Activated T-cell treated with anti-CD3 and anti-CD28 coated beads for 48 hours (primary cell): ENCODE measurements at regions not wholly inside any gene's neighbourhood (a gene's known extent, or its start where the extent isn't known, plus 50 kb on each side); places are given as distances from the start of the nearest gene placed in this dataset.

Source experiments
- DNase-seq: peaks from one replicate; pipeline ENCODE4 v3.0.0-alpha.2; 2020; ENCODE audit warnings: low read depth

DNA sequence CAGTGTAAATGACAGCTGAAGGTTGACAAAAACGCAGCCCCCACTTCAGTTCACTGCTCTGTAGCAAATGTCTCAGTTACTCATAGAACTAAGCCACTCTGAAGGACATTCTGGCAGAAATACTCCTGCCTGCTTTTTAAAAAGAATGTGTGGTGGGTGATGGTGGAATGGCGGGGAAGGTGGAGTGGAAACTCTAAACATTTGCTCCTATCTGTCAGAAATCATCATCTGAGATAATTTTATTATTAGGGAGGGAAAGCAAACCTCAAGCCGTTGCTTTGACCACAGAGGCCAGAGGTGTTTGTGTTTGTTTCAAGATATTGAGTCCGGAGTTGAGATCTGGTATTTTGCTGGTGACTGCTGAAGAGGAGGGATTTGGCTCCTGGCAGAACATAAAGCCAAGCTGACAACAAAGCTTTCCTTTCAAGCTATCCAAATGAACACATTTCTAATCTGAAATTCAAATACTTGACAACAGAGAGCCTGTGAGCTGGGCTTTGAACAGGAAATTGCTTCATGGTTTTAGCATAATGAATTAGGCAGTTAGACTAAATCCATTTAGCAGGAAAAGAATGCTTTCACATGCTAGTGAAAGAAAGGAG lies 362.7 kb downstream of the CSNK1G3 start:
- DNase-seq: no peak

DNA sequence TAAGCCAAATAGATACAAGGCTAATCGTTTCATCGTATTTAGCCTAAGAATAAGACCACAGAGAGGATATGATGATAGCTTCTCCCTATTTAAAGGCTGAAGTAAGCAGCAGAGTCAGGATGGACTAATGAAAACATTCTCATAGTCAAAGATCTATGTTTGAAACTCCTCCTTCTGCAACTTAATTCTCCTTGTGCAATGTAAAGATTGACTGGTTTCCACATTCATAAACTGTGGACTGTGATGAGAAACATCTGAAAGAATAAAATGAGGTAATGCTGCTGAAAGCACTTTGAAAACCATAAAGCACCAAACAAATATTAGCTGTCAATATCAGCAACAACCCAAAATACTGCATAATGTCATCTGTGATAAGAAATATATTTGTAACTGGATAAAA lies 361.9 kb downstream of the CSNK1G3 start:
- no peak for DNase-seq

DNA sequence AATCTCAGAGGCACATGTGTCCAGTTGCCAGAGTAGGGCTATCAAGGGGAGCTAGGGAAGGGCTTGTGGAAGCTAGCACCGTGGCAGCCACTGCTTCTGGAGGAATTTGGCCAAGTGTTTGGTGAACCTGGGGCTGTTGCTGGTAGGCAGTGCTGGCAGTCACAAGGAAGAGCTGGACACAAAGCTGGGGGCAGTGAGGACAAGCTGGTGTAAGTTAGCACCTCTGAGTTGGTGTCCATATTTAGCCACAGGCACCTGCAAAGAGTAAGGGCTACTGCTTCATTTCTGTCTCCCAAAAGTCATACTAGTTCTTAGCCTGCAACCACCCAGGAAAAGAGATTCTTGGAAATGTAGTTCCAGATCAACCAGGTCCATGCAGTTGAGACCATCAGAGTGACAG lies 359.4 kb downstream of the CSNK1G3 start:
- DNase-seq: no peak

DNA sequence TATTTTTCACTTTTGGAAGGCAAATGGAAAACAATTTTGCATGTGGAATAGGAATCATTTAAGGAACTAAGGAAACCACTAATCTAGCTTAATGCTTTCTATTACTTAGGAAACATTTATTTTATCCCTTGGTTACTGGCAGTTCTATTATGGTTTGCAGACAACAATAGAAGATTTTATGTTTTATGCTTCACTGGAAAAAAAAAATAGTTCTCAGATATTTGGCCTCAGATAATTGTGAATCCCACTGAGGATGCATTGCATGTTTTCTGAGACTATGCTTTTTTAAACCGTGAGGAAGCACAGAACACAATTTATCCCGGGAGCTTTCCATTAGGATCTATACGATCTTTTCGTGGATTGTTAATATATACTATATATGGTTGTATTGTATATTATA lies 356.9 kb downstream of the CSNK1G3 start:
- DNase-seq: no peak

DNA sequence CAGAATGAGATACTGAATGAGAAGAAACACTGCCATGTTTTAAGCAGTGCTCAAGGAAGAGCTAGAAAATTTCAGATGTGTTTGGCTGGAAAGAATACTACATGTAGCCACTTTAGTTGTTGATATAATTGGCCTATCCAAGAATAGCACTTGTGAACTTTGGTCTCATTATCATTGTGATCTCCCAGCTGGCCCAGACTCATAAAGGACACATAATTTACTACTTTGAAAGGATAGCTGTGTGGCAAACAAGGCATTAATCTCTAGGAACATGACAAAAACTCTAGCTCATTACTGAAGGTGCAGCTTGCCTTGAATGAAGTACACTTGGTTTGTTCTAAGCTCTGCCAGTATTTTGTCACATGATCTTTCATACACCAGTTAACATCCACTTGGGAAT lies 356.3 kb downstream of the CSNK1G3 start:
- DNase-seq: no peak

DNA sequence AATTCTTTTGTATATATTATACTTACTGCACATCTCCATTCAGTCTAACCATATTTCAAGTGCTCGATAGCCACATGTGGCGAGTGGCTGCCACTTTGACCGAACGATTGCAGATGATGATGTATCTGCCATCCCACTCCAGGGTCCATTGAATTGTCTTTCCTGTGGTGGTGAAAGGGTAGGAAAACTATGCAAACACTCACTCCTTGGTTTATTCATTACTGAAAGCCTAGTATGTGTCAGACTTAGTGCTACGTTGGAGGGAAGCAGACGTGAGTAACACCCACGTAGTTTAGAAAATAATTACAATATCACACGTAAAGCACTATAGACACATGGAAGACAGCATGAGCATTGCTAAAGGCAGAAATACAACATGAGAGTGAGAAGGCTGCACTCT lies 353.7 kb downstream of the CSNK1G3 start:
- DNase-seq: no peak

DNA sequence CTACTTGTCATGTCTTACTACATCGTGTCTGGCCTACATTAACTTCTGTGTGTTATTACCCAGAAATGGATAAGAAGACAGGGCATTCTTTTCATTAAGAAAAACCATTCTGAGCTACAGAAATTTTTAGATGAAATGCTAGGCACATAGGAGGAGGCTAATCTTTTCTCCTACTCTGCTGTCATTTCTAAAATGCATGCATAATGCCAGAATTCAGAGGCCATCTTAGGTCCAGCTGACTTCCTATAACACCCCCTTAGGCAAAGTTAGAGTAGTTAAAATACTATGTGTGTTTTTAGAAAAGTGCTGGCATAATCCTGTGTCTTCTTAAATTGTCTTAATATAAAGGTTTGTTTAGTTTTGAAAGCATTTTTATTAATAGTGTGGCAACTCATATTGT lies 352.6 kb downstream of the CSNK1G3 start:
- DNase-seq: no peak

DNA sequence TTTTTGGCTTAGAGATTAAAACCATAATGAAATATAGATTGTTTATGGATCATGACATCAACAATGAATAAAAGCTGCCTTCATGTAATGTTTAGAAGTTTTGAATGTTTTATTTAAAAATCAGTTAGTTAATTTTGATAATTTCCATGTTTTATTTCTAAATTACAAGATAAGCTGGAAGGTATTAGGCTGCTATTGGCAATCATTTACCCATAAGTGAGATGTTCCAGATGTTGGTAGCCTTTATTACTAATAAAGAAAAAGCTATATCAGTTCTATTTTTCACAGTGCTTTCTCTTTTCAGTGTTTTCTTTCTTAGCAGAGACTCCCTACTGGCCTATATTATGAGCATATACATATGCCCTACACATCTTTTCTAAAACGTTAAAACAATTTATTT lies 347.0 kb downstream of the CSNK1G3 start:
- no peak for DNase-seq

DNA sequence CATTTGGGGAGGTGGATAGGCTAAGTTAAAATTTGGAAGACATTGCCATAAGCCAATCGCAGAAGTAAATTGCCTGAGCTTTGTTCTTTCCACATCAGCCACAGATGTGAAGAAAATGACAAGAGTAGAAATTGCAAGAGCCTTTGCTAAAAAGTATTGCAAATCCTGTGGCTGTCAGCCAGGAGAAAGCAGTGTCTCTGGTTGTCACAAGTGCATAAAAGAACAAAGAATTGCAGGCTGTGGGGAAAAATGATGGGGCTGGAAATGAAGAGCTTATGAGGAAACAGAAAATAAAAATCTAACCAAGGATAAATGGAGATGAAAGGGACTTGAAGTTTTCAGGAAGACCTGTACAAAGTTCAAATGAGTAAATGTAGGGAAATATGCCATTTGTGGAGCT lies 344.8 kb downstream of the CSNK1G3 start:
- no peak for DNase-seq

DNA sequence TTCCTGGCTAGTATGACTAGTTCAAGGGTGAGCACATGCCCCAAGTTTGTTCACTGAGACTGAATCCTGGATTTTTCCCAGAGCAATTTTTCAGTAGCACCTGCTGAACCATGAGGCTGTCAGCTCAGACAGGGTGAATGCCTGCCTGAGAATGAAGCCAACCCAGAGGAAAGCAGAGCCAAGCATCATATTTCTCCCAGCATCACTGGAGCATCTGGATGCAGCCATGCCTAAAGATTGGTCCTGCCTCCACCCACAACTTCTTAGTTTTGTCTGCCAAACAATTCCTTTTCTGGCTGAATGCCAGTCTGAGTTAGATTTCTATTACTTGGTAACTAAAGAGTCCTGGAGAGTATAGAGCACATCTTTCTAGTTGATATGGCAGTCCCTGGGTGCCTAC lies 343.6 kb downstream of the CSNK1G3 start:
- no peak for DNase-seq

DNA sequence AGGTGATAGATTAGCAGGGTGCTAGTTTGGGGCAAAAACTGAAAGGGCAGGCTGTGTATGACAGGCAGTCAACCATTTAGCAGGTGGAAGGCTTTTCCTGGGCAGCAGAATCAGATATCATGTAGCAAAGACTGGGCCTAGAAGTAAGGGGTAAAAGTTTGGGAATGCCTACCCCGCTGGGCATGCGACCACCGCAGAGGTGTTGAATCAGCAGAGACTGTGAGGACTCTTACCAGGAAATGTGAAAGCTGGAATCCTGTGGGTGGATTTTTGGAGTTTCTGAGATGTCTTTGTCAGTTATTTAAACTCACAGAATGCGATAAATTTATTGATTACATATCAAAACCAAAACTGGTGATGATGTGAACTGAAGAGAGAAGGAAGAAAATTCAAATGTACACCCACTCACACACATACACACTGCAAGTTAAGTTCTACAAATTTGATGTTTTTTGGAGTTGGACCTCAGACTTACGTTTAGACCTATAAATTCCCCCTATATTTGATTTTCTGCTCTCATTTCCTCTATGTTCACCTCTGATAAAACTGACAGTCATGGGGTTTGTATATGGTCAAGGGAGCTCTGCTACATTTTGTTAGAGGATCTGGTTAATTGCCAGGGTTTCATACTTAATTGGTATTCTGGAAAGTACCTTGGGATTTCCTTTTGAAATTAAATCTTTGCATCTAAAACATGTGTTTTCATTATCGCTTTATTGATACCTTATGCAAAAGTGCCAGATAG lies 333.6 kb downstream of the CSNK1G3 start:
- no peak for DNase-seq

DNA sequence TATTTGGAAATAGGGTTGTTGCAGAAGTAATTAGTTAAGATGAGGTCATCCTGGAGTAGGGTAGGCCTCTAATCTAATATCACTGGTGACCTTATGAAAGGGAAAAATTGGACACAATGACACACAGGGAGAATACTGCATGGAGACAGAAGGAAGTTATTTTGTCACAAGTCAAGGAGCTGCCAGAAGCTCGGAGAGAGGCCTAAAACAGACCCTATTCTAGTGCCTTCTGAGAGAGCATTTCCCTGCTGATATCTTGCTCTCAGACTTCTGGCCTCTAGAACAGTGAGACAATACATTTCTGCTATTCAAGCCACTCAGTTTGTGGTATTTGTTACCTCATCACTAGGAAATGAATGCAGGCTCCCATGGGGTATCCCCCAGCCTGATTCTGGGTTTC lies 332.9 kb downstream of the CSNK1G3 start:
- DNase-seq: no peak

DNA sequence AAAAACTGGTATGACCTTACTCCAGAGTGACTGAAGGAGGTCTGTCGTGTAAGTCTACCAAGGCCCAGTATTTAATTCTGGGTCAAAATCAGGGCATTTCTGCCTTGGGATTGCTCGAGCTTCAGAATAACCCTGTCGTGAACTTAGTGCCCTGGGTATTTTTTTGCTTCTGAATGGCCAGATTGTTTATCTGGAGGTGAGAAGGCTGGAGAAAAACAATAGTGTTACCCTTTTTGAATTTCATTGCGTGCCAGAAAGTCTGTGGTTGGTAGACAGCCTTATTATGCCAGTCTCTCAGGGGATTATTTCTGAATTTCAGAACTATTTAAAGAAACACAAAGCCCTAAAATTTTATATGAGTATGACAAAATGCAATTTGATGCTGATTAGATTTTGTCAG lies 323.4 kb downstream of the CSNK1G3 start:
- no peak for DNase-seq

DNA sequence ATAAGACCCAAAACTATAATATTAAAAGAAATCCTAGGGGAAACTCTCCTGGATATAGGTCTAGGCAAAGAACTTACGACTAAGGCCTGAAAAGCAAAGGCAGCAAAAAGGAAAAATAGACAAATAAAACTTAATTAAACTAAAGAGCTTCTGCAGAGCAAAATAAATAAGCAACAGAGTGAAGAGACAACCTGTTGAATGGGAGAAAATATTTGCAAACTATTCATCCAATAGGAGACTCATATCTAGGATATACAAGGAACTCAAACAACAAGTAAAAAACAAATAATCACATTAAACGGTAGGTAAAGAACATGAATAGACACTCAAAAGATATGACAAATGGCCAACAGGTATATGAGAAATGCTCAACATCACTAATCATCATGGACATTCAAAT lies 318.6 kb downstream of the CSNK1G3 start:
- DNase-seq: no peak

DNA sequence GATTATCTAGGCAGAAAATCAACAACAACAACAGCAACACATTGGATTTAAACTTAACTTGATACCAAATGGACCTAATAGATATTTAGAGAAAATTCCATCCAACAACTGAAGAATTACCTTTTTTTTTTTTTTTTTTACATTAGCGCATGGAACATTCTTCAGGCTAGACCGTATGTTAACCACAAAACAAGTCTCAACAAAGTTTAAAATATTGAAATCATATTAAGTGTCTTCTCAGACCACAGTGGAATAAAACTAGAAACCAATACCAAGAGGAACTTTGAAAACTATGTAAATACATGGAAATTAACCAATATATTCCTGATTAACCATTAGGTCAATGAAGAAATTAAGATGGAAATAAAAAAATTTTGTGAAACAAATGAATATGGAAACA lies 315.8 kb downstream of the CSNK1G3 start:
- DNase-seq: no peak

DNA sequence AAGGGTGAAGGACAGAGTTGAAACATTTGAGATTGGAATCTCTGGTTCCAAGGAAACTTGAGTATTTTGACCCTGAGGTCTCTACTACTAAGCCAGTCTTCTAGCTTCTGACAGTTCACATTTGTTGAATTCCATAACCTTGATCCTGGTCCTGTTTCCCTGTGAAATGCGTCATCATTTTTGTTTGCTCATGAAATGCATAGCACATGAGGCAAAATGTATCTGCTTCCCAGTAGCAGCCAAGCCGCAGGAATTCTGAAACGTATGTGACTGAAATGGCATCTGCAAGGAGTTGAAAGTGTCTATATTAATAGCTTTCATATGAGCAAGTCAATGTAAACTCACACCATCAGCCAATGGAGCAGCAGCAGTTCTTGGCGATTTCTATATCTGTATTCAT lies 307.9 kb downstream of the CSNK1G3 start:
- DNase-seq: no peak

DNA sequence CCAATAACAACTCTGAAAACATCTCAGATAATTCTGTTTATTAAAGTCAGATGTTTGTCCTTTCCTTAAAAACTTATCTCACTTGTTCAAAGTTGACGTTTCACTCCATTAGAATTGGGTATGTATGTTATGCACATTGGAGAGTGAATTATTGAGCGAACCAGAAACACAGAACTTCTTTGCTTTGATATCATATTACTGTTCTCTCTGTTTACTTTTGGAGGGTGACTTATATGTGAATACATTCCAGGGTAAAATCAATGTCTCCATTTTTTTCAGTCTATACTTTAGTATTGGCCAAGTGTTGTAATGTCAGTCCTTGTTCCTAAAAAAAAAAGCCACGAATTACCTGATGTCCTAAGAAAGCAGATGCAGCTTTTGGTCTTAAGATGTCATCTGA lies 307.4 kb downstream of the CSNK1G3 start:
- DNase-seq: no peak

DNA sequence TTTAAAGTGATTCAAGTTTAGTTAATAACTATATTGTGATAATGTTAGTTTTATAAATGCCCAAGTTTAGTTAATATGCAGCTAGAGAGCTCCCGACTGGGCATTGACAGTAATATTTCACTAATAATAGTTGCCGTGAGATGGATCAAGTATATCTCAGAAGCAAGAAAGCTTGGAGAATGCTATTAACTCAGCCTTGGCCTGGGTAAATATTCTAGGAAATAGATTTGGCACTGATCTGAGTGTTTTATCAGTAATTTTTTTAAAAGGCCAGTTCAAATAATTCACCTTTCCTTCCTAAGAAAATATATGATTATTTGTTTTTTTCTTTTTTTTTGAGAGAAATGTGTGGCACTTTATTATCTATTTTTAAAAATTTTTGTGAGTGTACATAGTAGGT lies 305.3 kb downstream of the CSNK1G3 start:
- no peak for DNase-seq

DNA sequence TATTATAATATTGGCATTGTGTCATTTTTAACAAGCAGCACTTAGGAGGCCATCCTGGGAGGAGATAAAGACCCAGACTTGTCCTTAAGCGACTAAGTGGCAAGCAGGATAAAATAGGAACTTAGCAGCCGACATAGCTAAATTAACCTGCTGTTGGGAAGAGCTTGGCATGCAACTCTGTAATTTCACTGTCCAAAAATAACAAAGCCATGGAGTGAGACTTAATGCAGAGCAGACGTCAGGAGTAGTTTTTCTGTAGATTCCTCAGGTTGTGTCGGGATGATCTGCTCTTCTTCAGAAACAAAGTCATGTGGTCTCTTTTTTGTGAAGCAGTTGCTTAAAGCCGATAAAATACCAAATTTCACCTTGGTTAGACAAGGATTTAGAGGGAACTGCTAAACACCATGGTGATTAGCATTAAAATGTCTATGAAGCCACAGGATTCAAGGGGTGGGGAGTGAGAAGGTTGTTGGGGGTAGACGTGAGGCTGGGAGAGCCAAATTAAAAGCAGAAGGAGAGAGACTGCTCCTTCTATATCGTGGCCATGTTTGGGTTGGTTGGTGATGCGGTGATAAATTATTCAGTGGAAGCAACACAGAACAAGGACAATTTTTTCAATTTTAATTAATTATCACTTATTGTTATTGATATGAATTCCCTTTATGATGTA lies 303.0 kb downstream of the CSNK1G3 start:
- DNase-seq: no peak

DNA sequence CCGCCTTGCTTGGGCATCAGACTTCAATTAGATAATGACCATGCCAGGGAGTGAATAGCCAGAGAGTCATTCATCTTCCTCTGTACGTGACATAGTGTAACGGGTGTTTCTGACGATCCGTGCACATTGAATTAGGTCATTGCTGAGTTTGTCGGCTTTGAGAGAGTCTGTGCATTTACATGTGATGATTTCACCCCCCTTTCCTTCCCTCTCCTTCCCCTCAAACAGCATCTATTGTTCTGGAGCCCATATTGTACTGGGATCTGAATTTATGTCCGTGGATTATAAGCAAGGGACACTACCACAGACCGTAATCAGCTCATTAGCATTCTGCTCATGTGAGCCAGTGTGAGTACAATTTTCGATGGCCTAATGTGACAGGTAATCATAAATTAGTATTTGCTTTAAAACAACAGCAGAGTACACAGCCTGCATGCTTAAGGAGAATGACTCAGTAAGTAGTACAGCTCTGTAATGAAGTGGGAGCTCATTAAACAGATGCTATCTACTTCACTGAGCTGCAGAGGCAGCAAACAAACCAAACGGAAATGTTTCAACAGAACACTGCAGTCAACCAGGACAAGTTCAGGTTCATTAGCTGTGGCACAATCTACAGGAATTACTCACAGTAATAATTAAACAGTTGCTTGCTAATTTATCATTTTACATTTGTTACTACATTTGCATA lies 302.1 kb downstream of the CSNK1G3 start:
- DNase-seq: no peak

DNA sequence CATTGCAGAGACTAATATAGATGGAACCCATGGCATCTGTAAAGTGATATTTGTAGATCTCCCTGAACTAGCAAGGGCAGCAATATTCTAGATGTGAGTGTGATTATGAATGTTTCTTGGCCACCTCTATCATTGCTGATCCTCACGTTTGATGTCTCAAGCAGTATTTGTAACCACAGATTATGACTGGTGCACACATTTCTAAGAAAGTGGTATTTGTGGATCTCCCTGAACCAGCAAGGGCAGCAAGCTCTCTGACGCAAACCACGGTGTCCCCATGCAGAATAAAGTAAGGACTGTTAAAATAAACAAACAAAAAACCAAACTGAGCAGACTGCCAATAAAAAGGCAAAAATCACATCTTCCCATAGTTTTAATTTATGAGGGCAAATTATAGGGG lies 301.3 kb downstream of the CSNK1G3 start:
- DNase-seq: no peak

DNA sequence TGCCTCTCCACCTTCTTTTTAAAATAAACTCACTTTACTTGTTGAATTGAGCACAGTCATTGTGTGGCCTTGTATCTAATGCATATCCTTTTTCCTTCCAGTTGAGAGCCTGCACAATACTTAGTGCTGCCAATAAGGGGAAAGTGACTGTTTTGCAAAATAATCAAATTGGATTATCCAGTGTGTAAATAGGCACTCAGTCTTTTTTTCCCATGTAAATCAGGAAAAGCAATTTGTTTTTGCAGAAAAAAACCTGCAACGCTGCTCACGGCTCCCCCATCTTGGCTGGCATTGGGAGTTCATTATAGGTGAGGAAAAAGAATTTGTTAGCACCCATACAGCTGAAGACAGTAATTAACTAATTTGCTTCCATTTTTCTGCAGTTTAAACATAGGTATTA lies 299.9 kb downstream of the CSNK1G3 start:
- no peak for DNase-seq

DNA sequence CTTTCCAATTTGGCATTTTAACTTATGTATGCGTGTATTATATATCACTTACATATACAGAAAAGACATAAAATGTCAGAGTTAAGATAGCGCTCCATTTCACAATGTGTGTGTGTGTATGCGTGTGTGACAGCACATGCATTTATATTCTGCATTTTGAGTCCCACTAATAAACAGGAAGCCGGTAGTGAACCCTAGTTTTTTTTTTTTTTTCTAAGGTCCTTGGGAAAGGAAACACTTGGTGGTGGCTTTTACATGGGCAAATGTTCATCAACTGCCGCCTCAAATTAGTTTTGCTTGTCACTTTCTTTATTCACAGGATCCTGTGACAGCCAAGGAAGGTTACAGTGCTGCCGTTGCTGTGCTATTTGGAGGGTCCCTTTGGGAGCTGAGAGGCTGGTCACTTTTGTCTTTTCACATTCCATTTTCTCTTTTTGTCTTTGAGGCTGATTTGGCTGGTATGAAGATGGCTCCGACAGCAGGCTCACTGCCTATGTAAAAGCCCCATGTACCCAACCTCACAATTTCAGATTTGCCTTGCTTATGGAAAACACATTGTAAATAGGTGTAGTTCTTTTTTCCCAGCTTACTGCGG lies 298.9 kb downstream of the CSNK1G3 start:
- no peak for DNase-seq
